HFF-Myc (cell line): ENCODE measurements at regions not wholly inside any gene's neighbourhood (a gene's known extent, or its start where the extent isn't known, plus 50 kb on each side); places are given as distances from the start of the nearest gene placed in this dataset.

Source experiments
- DNase-seq: peaks from one replicate; pipeline ENCODE4 v3.0.0-alpha.2; 2011; ENCODE audit warnings: low read depth; ENCODE audit errors: extremely low read depth
- H3K4me3 ChIP-seq: replicated peaks from 2 replicates; pipeline ENCODE4 v1.5.1; 2011; ENCODE audit warnings: low read depth, mild to moderate bottlenecking, control low read depth, low read length
- CTCF ChIP-seq: IDR thresholded peaks from 2 replicates; pipeline ENCODE4 v1.5.1; 2012; ENCODE audit warnings: mild to moderate bottlenecking, low read depth, low read length, control low read depth; ENCODE audit errors: missing control alignments

DNA sequence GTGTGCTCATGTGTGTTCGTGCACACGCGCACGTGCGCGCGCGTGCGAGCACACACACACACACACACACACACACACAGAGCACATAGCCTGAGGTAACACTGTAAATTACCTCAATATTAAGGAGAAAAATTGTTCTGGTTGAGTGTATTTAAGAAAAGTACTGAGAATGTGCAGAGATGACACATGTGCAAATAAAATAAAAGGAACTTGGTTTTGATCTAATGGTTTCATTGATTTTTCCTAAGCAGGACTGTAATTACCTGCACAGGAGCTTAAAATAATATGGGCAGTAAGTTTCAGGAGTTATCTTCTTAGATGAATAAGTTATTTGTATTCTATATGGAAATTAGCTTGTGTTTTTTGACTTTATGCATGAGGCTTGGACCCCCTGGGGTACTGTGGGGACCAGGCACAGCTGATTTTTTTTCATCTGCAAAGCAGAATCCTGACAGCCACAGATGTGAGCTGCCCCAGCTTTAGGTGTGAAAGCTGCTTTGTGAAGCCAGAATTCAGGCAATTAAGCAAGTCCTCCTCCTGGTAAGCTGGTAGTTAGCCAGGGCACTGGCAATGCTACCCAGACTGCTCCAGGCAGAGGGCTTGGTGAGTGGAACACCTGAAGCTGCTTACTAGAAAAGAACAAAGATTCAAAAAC, 1040.6 kb upstream of the CITED2 start:
- no peak for DNase-seq
- no peak for TF ChIP-seq CTCF
- no peak overlapping the region for H3K4me3 ChIP-seq

DNA sequence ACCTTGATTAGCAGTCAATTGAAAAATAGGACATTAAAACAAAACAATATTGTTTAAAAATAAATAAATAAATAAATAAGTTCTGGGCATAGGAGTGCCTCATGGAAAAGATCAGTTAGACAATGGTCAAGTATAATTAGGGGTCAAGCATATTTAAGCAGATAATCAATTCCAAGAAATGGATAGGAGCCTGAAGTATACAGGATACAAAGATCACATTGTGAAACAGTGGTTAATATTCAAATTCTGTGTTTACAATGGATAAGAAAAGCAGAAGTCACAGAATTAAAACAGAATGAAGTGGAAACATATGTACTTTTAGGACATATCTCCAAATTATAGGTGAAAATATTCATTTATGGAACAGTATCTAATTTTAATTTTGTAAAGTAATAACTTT, 1028.6 kb upstream of the CITED2 start:
- no peak for DNase-seq
- TF ChIP-seq CTCF = no peak

GRCh38 chr6:140401761-140402160, 1027.3 kb upstream of the CITED2 start:
- DNase-seq = no peak
- TF ChIP-seq CTCF = no peak
- H3K4me3 ChIP-seq = no peak overlapping the region

More for the DNA sequence above, 1028.6 kb upstream of the CITED2 start:
- no peak overlapping the region for H3K4me3 ChIP-seq

DNA sequence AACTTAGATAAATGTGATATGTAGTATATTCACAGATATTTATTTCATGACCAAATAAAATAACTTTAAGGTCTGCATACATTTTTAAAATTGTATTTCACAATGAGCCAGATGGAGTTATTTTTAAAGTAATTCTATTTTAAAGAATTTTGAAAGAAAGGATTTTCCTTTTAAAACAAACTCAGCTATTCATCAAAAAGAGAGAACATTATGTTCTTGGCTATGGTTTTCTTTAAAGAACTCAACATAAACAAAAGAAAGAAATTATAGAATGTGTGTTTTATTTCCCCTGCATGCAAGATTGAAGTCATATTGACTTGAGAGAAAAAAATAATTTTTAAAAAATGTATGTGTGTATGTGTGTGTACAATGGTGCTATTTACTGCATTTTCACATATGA, 1023.6 kb upstream of the CITED2 start:
- no peak for DNase-seq
- TF ChIP-seq CTCF = no peak
- no peak overlapping the region for H3K4me3 ChIP-seq

GRCh38 chr6:140397106-140397505, 1022.7 kb upstream of the CITED2 start:
- no peak for DNase-seq
- no peak for TF ChIP-seq CTCF
- H3K4me3 ChIP-seq = no peak overlapping the region

GRCh38 chr6:140393665-140394540, 1019.5 kb upstream of the CITED2 start:
- TF ChIP-seq CTCF = no peak
- peak; percentile 30 for DNase-seq
- H3K4me3 ChIP-seq = no peak overlapping the region

DNA sequence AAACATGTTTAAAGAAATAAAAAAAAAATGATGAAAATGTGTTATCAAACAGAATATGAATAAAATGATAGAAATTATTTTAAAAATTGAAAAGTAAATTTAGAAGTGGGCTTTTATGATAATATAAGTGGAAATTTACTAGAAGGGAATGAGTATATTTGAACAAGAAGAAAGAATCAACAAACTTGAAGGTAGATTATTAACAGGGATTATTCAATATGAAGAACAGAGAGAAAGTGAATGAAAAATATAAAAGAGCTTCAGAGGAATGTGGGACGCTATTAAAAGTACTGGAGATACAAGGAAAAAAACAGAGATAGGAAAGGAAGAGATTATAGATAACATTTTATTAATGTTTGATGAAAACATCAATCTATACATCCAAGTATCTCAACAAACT, 1014.4 kb upstream of the CITED2 start:
- H3K4me3 ChIP-seq = no peak overlapping the region
- TF ChIP-seq CTCF = no peak
- DNase-seq = no peak
